GM19351 (cell line): ENCODE measurements at regions not wholly inside any gene's neighbourhood (a gene's known extent, or its start where the extent isn't known, plus 50 kb on each side); places are given as distances from the start of the nearest gene placed in this dataset.
A peak's percentile ranks its signal among the peaks of the same experiment; 100 is the strongest.

Source experiments
- ATAC-seq: cut with Tn5 transposase; IDR thresholded peaks from one replicate; pipeline ENCODE4 v1.9.1; 2021; ENCODE audit warnings: mild to moderate bottlenecking, moderate library complexity; ENCODE audit not compliant: unreplicated experiment

DNA sequence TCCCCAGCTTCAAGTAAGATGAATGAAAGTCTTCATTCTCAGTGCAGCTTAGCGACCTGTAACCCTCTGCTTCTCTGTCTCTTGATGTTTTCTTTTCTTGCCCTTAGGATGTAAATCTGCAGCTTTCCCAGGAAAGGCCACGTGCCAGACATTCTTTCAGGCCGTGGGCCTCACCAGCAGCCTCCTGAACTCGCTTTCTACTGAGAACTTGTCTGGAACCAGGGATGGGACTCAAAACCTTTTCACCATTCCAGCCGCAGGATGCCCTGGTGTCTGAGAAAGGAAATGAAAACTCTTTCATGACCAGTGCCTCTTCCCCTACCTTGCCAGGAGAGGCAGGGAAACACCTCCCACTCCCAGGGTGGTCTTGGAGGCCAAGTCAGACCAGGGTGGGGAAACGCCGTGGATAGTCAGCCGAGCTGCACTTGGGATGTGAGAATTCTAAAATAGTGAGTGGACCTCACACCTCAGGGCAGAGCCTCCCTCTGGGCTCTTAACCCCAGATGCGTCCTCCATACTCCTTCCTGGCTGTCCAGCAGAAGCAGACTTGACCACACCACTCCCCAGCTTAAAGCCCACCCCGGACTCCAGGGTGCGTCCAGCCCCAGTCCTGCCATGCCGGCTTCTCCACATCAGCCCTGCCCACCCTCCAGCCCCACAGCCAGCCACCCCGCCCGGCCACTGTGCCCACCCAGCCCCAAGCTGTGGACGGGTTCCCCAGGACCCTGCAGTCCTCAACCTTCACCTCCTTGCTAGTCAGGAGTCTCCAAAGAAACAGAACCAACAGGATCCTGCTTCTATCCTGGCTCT is 115.5 kb downstream of the TWIST2 start:
- no peak for ATAC-seq

GRCh38 chr2:238963971-238964328 is 116.1 kb downstream of the TWIST2 start:
- no peak for ATAC-seq

GRCh38 chr2:238964544-238965067 is 116.7 kb downstream of the TWIST2 start:
- ATAC-seq, result no peak

DNA sequence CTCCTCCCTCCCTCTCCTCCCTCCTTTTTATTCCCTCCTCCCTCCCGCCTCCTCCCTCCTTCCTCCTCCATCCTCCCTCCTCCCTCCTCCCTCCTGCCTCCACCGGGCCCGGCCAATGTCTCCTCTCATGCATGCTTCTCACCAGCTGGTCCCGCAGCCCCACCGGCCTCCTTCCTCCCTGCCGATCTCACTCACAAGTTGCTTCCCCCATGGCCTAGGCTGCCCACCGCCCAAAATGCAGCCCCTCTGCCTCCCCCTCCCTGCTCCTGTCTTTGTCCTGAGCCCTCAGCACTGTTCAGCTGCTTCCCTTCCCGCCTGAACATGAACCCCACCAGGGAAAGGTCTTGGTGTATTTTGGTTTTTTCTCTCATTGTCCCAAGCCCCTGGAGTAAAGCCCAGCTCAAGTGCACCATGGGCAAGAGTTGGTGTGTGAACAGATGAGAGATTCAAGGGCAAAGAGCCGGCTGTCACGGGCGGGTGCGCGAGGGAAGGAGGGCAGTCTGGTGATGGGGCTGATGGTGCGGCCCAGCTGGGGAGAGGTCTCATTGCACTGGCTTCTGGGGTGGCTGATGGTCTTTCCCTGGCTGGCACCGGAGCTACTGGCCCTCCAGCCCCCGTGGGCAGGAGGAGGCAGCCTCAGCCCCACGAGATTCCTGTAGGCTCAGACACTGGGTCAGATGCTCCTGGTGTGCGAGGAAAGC is 117.6 kb downstream of the TWIST2 start:
- ATAC-seq, result no peak

- no peak for ATAC-seq
These were observed 118.4 kb downstream of the TWIST2 start for GRCh38 chr2:238966072-238966937.

- no peak for ATAC-seq
These were observed 119.4 kb downstream of the TWIST2 start for GRCh38 chr2:238967031-238967977.

DNA sequence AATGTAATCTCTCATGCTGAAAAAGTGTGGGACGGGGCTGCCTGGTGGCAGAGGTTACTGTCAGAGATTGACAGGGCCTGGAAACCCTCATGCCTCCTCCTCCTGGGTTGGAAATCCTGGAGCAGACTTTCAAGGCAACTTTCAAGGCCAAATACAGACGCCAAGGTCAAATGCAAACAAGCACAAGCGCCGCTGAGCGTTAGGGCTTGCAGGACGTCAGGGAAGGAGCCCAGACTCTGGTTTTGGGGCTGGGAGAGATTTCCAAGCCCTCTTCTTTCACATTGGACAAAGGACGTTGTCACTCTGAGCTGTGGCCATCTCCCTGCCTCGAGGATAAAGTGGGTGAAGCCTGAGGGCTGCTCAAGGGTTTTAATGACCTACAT is 120.1 kb downstream of the TWIST2 start:
- no peak for ATAC-seq

GRCh38 chr2:238968616-238969384 is 120.9 kb downstream of the TWIST2 start:
- ATAC-seq, result no peak

DNA sequence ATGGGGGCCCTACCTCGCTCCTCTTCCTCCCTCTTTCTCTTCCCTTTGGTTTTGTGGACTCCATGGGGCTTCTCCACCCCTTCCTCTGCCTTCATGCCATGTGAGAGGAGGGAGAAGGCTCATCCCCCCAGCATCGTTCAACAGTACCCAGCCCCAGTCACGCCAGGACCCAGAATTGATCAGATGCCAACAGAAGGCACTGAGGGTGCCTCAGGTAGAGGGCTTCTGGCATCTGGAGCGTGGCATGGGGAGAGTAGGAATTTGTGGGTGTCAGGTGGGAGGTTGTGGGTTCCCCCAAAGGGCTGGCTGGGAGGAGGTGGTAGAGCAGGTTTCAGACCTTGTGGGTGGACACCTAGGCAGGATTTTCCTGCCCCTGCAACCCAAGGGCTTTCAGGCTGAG is 122.0 kb downstream of the TWIST2 start:
- ATAC-seq, result no peak

- ATAC-seq, result peak; percentile 70
These were observed 122.7 kb downstream of the TWIST2 start for GRCh38 chr2:238970553-238971081.

DNA sequence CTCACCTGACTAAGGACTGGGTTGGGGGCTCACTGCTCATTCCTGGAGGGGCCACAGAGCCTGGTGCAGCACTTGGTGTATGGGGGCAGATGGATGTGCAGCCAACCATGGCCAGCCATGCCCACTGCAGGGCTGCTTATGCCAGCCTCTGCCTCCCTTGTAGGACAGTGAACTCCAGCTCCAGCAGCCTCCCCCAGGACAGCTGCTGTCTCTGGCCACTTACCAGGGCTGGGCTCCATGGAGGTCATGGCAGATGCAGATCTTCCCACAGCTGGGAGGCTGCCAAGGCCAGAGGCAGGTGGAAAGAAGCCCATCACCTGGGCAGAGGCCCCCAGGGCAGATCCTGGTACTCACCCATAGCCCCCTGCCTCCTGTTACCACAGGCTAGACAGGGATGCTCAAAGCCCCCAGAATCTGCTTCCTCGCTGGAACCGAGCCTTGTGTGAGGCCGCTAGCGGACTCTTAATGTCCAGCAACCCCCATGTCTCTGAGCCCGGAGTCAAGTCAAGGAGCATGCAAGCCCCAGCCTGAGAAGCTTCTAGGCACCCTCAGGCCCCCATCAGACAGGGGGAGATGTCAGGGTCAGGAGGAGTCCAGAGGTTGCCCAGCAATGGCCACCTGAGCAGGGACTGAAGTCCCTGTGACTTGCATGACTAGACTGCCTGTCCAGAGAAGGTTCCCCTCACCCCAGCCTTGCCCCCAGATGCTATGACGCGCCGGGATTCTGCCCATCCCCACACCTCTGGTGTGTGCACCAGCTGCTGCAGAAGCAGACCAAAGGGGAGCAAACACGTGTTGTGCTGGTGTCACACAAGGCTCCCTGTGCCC is 123.6 kb downstream of the TWIST2 start:
- no peak for ATAC-seq

- no peak for ATAC-seq
These were observed 124.2 kb downstream of the TWIST2 start for GRCh38 chr2:238972146-238972445.

GRCh38 chr2:238973038-238973739 is 125.3 kb downstream of the TWIST2 start:
- no peak for ATAC-seq

GRCh38 chr2:238974081-238974480 is 126.2 kb downstream of the TWIST2 start:
- ATAC-seq, result no peak

GRCh38 chr2:238974501-238975166 is 126.7 kb downstream of the TWIST2 start:
- no peak for ATAC-seq

GRCh38 chr2:238975408-238975807 is 127.5 kb downstream of the TWIST2 start:
- no peak for ATAC-seq

DNA sequence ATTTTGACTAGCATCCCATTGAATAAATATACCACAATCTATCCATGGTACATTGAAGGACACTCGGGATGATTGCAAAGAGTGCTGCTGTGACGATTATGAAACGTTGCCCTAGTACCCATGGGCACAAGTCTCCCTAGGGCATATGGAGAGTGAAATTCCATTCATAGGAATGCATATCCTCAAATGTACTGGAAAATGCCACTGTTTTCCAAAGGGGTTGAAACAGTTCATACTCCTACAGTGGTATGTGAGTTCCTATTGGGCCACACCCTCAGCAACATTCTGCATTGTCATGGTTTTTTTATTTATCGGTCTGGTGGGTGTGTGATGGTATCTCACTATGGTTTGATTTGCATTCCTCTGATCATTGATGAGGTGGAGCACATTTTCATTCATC is 130.6 kb downstream of the TWIST2 start:
- no peak for ATAC-seq
